ENCODE measurements at regions not wholly inside any gene's neighbourhood (a gene's known extent, or its start where the extent isn't known, plus 50 kb on each side); places are given as distances from the start of the nearest gene placed in this dataset.
"Not testable (repeated sequence)": the region's sequence is repeated elsewhere in the genome, so short reads cannot be mapped to it uniquely, and the experiment has no call there.

GRCh38 chr1:14421295-14421976 lies 177.0 kb upstream of the KAZN start:
- no peak for DNase-seq

- DNase-seq, result no peak
Observed at GRCh38 chr1:14421977-14422609, 176.4 kb upstream of the KAZN start.

DNA sequence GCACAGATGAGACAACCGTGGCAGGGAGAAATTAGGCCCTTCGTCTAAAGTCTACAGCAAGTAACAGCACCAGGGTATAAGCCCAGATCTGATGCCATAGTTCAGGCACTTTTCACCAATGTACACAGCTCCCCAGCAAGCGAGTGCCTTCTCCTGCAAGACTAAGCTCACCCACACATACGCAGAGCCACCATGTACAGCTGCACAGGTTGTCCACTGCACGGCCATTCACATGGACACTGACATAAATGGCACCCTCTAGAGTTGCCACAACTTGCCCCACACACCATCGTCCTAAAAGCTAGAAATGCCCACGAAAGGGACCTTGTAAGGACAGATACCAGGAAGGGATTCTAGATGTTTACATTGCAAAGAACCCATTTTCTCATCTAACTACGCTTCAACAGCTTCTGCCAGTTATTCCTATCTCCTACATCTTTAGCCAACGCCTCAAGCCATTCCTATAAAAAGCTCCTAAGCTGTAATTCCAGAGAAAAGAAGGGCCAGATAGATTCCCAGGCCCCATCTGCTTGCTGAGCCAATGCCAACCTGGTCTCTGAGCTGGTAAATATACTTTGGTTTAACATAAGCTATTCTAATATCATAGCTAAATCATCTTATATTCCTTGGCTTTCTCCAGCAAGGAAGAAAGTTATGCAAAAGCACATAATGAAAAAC lies 174.0 kb upstream of the KAZN start:
- DNase-seq, result no peak

- DNase-seq, result no peak
Observed at GRCh38 chr1:14426854-14427253, 171.6 kb upstream of the KAZN start.

DNA sequence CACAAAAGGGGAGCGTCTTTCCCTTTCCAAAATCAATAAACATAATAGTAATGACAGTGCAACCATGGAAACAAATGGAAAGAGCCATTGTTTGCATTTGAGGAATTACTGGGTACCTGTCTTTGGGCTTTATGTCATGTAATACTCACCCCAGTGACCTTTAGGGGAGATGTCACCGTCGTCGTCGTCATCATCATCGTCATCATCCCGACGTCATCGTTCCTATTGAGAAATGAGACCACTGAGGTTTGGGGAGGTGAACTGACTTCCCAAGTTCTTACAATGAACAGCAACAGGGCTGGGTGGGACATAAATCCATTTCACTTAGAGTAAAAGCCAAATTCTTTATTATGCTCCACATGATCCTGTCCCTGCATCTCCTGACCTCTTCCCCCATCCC lies 168.9 kb upstream of the KAZN start:
- DNase-seq, result no peak

GRCh38 chr1:14432728-14433127 lies 165.8 kb upstream of the KAZN start:
- not testable (repeated sequence) for DNase-seq

DNA sequence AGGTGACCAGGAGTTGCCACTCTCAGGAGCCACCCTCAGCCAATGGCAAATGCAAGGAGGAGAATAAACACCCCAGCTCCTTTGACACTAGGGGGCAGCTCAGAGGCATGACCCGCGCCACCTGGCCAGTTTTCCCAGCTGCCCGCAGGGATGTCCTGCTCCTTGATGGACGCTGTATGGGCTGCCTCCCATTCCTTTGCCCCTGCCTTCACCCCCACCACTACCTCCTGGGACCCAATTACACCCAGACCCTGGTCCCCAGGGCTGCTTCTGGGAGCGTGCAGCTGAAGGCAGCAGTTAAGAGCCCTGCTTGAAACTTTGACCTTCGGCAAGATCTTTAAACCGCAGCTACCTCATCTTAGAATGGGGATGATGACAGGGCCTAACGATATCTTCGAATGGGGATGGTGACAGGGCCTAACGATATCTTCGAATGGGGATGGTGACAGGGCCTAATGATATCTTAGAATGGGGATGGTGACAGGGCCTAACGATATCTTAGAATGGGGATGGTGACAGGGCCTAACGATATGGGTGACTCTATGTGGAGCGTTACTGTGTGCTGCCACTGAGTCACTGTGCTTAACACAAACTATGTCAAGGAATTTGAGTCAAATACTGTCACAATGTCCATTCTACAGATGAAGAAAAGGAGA lies 163.0 kb upstream of the KAZN start:
- no peak for DNase-seq

GRCh38 chr1:14437417-14437918 lies 161.0 kb upstream of the KAZN start:
- no peak for DNase-seq

DNA sequence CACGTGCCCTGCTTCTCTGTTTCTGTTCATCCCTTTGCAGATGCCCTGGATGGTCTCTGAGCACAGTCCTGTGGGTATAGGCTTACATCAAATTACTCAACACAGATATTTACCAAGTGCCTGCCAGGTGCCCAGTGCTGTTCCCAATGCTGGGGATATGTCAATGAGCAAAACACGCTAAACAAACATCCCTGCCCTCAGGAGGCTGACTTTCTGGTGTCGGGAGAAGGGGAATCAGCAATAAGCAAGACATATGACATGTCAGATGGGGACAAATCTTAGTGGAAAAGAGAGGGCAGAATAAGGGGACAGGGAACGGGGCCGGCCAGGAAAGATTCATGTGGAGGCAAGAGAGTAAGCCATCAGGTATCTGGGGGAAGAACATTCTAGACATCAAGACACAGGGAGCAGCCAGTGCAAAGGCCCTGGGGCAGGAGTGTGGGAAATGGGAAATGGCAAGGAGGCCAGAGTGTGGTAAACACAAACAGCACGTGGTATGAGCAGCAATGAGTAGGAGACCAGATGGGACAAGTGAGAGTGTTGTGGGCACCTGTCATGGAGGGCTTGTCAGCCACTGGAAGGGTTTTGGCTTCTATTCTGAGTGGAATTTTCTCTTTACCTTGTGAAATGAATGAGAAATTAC lies 160.2 kb upstream of the KAZN start:
- DNase-seq, result no peak

DNA sequence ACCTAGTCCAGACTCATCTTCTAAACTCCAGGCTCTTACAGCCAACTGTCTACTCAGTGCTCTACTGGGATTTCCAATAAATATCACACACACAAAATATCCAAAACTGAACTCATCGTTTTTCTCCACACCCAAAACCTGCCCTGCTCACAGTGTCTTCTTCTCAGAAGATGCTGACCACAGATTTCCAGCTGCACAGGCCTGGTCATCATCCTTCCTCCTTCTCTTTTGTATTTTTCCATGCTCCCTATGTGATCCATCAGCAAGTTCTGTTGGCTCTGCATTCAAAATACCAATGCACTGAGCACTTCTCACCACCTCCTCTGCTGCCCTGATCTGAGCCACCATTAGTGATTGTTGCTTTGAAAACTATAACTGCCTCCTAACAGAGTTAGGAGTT lies 159.5 kb upstream of the KAZN start:
- DNase-seq, result no peak

DNA sequence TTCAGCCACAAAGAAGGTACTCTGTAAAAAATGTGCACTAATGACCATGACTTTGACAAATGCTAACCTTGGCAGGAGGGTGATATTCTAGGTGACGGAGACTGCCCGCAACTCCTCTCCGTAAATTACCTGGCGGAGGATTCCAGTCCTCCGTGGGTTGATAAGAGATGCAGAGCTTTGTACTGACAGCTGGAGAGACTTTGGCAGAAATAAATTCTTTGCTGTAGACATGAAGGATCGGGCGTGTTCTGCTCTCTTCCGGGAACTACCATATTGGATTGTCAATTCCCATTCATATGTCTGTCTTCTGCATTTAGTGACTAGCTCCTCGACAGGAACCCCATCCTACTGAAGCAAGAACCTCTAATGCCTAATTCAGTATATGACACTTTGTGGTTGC lies 158.3 kb upstream of the KAZN start:
- peak; percentile 15 for DNase-seq

- no peak for DNase-seq
Observed at GRCh38 chr1:14440731-14441130, 157.8 kb upstream of the KAZN start.

DNA sequence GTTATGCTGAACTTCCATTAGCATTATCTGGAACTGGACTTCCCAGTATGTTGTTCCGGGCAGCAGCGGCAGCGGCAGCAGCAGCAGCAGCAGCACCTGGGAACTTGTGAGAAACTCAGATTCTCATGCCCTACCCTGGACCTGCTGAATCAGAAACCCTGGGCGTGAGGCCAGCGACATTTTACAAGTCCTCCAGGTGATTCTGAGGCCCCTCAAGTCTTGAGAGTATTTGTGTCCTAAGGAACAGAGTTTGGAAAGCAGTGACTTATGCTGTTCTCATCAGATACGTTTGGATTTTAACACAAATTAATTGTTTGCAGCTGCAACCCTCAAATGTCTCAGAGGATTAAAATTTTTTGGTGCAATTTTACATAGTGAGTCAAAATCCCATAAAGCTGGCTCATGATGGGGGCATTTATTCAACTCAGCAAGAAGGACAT lies 157.2 kb upstream of the KAZN start:
- peak; percentile 95 for DNase-seq

DNA sequence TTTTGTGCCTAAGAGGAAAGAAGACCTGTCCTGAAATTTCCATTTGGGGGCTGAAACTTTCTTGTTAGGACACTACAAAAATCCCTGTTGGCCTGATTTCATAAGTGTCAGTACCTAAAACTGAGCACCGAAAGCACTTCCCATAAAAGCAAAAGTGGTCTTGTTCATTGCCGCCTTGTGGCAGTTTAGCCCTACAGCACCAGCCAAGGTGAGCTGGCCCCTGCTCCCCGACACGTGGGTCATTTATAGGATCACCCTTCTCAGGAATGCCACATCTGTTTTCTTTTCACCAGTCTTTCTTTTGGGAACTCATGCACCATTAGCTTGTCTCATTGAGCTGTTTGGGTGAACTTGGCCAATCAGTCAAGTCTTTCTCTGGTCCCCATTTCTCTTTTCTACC lies 155.8 kb upstream of the KAZN start:
- DNase-seq, result no peak

GRCh38 chr1:14443164-14443787 lies 155.2 kb upstream of the KAZN start:
- peak; percentile 81 for DNase-seq

- no peak for DNase-seq
Observed at GRCh38 chr1:14451217-14451616, 147.3 kb upstream of the KAZN start.

- DNase-seq, result no peak
Observed at GRCh38 chr1:14452551-14452950, 145.9 kb upstream of the KAZN start.

- no peak for DNase-seq
Observed at GRCh38 chr1:14460173-14460572, 138.3 kb upstream of the KAZN start.

GRCh38 chr1:14462851-14463250 lies 135.6 kb upstream of the KAZN start:
- DNase-seq, result no peak

DNA sequence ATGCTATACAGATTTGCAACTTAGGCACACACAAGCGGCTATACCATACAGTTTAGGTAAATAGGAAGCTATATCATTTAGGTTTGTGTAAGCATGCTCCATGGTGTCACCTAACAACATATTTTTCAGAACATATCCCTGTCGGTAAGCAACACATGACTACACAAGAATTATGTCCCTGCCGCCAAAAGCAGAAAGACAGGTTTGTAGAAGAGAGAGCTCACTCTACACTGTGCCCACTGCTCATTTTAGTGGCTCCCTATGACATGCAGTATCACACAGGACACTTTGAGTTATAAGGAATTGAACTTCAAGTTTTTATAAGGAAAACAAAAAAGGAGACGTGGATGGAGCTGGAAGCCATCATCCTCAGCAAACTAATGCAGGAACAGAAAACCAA lies 132.5 kb upstream of the KAZN start:
- DNase-seq, result no peak

DNA sequence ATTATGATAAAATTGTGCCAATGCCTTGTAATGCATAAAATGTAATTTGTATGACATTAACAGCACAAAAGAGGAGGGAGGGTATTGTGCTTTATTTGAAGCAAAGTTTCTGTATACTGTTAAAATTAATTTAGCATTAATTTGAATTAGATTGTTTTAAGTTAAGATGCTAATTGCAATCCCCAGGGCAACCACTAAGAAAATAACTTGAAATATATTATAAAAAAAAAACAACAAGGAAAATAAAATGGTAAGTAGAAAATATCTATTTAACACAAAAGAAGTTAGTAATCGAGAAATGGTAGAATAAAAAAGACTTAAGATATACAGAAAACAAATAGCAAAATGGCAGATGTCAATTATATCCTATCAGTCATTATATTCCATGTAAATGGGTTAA lies 131.4 kb upstream of the KAZN start:
- no peak for DNase-seq

GRCh38 chr1:14468751-14469150 lies 129.7 kb upstream of the KAZN start:
- DNase-seq, result no peak

DNA sequence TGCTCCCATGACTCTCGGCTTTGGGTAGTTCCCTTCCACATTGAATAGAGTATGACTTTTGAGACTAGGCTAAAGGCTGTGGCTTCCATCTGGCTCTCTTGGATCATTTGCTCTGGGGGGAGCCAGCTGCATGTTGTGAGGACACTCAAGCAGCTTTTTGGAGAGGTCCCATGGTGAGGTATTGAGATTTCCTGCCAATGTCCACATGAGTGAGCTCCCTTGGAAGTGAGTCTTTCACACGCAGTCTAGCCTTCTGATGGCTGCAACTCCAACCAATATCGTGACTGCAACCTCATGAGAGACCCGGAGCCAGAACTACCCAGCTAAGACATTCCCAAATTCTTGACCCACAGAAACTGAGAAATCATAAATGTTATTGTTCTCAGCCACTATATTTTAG lies 127.7 kb upstream of the KAZN start:
- no peak for DNase-seq
